EL (cell line): ENCODE measurements at regions not wholly inside any gene's neighbourhood (a gene's known extent, or its start where the extent isn't known, plus 50 kb on each side); places are given as distances from the start of the nearest gene placed in this dataset.

ENCODE experiments used
- DNase-seq: peaks from one replicate; pipeline ENCODE4 v3.0.0-alpha.2; 2016

DNA sequence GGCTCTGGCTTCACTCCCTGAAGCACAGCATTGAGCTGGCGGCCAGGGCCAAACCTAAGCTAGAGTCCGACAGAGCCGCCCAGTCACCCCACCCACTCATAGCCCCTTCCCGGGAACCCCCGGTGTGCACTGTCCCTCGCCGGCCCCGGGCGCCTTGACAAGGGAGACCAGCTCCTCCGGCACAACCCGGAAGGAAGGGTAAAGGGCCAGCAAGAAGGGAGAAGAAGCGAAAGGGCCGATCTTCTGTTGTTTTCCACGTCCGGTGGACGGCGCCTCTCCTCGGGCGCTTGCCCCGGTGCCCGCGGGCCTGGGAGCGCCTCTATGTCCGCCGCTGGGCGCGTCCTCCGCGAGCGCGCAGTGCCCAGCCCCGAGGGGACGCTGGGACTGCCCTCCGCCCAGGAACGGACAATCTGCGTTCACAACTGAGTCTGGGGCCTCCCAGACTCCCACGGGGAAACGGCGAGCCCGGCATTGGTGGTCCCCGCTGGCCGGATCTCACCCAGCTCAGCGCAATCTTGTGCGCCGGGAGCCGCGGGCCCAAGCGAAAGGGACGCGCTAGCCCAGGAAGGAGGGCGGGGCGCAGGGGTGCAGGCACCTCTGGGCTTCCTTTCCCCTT lies 172.5 kb upstream of the MIR17HG start:
- no peak for DNase-seq

DNA sequence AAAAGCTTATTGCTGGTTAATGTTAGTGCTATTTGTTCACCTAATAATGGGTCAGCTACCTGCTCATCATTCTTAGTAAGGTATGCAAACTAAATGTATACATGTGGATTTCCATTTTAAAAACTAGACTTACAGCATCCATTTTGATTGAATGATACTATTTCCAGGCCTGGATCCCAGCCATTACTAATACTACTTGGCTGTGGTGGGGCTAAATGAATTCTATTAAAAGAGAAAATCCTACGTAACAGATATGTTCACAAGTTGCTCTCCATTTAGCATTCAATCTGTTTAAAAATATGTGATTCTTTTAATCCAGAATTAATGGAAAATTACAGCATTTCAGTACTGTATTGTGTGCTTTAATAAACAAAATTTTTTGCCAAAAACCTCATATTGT lies 169.4 kb upstream of the MIR17HG start:
- DNase-seq, result no peak

DNA sequence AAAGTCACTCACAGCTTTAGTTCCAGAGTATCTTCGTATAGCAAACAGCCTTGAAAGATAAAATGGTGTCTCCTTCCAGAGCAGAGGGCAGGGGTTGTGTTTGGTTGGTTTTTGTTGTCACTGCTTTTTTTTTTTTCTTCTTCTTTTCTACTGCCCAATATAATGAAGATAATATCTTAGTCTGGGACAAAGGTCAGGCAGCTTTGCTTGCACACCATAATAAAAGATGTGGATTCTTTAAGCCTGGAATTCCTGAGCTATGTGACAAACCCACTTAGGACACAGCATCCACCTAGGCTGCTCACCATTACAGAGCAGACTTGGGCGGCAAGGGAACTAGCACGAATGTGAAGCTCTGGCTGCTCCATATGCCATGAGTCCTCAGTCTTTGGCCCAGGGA lies 165.6 kb upstream of the MIR17HG start:
- no peak for DNase-seq

DNA sequence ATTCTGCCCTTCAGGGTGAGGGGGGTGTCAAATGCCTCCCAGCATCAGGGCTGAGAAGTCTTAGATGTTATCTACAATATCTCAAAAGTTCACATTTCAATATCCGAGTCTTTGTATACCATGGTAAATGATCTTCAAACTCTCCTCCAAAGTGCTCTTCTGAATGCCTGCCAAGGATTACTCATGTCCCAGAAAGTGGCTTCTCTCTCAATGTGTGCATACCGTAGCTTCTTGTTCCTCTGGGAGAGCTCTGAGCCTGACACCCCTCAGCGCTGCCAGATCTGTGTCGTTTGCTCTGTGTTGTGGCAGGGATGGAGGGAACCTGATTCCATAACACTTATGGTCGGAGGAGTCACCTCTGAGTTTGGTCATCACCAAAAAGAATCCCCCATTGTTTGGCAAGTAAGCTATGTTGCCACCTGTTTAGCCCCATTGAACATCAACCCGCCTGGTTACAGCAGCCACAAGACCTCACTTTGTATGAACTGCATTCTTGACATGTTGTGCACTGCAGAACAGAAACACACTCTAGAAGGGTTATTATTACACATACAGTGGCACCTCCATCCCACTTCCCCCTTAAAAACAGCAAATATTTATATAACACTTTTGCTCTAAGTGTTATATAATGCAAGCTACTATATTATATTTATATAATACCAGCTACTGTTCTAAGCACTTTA lies 163.1 kb upstream of the MIR17HG start:
- no peak for DNase-seq

DNA sequence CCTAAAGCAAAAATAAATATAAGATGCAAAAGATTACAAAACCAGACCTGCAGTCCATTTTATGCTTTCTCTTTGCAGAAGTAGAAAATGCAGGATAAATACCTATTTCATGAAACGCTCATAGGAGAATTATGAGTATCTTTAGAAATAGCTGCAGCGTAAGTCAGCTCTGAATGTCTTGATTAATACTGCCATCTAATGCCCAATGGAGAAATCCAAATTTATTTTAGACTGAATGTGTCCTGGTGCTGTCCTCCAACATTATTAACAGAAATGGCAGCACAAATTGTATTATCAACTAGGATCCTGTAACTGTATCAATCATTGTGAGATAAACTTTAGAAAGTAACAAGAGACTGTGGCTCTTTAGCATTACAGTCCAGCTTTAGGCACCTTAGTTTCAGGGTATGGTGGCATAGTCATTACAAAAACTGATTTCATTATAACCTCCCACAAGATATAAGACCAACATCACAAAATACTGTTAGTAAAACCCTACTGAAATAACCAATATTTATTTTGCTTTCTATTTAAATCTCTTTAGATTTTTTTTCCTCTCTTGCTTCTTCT lies 162.1 kb upstream of the MIR17HG start:
- no peak for DNase-seq

DNA sequence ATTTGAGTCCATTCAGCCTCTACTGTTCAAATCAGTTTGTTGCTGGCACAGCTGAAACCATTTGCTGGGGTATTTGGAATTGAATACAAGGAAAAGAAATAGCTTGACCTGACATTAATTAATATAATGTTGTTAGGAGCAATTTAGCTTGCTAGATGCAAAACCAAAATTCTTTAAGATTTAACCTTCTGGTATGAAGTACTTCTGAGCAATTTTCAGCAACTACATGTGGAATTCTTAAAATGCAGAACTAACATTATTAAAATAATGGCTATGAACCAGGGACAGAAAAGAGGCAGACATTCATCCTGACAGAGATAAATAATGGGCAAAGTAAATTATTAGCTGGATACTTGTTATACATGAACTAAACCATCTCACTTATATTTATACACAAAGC lies 160.0 kb upstream of the MIR17HG start:
- DNase-seq, result no peak

DNA sequence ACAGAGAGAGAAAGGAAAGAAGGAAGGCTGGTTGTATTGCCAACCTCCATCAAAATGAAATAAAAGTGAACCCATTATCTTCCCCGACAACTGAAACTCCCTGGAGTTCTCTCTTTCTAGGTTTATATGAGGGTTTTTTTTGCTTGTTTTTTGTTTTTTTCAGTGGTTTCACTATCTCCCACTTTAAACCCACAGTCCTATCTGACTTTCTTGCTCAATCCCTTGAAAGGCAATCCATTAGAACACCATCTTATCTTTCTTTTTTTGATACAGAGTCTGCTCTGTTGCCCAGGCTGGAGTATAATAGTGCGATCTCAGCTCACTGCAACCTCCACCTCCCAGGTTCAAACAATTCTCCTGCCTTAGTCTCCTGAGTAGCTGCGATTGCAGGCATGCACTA lies 158.0 kb upstream of the MIR17HG start:
- DNase-seq, result no peak

DNA sequence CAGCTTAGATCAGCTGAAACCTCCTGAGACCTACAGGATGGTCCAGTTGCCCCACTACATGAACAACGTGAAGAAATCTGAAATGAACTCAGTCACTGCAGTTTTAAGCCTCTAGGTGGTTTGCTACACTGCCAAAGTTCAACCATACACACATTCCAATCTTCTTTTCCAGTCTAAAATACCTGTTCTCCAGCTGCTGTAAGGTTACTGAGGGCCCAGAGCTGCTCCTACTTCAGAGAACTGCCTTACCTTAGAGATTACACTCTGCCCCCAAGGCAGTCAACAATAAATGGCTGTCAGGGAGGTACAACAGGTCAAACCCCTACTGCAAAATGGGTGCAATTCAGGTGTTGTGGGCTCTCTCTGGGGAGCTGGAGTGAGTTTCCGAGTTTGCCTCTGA lies 154.1 kb upstream of the MIR17HG start:
- no peak for DNase-seq

DNA sequence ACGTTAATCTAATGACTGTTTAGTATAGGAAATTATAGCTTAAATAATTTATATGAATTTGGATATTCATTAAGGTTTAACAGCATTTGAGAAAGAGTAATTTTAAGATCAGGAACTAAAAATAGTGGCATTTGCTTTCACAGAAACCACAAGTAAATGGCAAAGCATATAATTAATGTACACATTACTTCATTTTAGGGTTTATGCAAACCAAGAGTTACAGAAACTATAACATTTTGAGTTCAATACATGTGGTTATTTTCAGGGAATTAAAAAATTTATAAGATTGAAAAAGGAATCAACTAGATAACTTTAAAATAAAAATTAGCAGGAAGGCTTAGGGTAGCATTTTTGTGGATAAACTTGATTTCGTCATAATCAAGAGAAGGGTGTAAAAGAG lies 151.7 kb upstream of the MIR17HG start:
- DNase-seq, result no peak

DNA sequence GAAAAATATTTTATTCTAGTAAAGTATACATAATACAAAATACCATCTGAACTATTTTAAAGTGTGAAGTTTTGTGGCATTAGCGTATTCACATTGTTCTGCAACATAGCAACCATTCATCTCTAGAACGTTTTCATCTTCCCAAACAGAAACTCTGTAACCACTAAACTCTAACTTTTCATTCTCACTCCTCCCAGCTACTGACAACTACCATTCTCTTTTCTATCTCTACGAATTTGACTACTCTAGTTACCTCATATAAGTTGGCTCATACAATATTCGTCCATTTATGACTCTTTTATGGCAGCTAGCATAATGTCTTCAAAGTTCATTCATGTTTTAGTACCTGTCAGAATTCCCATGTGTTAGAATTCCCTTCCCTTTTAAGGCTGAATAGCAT lies 150.5 kb upstream of the MIR17HG start:
- DNase-seq, result no peak

DNA sequence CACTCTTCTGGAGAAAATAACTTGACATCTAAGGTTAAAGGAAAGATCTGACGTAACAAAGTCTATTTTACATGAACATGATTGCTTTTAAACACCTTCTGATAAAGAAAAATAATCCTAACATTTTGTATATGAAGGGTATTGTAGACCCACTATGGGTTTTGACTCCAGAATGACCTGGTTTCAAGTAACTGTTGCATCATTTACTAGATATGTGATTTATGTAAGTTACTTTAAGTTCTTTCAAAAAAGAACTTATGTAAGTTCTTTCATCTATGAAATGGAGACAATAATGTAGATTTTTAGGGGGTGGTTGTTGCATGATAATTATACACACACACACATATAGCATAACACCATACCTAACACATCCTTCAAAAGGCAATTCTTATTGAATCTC lies 147.6 kb upstream of the MIR17HG start:
- DNase-seq, result no peak

DNA sequence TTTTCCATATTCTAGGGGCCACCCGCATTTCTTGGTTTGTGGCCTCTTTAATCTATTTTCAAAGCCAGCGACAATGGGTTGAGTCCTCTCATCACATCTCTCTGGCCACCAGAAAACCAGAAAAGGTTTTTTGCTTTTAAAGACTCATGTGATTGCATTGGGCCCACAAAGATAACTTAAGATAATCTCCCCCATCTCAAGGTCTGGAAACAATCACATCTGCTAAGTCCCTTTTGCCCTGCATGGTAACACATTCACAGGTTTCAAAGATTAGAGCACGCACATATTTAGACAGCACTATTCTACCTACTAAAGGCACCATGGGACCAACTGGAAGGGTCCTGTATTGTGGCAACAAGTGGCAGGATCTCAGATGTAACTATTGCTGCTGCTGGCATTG lies 147.0 kb upstream of the MIR17HG start:
- no peak for DNase-seq

DNA sequence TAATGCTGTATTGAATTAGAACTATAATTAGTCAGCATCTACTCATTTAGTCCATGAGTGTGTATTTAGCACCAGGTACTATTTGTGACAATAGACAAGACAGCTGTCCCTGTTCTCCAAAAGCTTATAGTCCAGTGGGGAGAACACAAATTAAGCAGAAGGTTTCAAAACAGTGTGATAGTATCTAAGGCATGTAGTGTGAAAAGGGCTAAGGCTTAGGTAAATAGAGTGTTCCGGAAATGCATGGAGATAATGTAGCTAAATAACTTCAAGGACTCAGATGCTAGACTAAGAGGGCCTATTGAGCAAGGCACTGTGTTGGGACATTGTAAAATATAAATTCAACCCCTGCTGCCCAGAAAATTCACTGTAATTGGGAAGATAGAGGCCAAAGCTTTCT lies 144.1 kb upstream of the MIR17HG start:
- DNase-seq, result no peak

DNA sequence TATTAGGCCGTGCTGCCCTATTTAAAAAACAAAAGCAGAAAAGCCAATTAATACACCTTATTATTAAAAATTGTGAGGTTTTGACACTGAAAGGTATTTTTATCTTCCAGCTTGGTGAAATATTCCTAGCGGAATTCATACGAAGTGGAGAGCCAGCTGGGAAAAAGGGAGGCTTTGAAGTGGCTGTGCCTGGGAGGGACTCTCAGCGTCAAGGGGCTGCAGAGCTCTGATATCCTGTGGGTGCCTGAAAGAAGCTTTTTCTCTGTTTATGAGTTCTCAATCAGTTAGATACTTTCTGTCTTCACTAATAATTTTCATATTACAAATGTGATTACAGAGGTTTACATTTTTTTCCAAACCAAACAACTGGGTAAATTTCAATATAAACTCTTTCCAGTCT lies 140.2 kb upstream of the MIR17HG start:
- no peak for DNase-seq

DNA sequence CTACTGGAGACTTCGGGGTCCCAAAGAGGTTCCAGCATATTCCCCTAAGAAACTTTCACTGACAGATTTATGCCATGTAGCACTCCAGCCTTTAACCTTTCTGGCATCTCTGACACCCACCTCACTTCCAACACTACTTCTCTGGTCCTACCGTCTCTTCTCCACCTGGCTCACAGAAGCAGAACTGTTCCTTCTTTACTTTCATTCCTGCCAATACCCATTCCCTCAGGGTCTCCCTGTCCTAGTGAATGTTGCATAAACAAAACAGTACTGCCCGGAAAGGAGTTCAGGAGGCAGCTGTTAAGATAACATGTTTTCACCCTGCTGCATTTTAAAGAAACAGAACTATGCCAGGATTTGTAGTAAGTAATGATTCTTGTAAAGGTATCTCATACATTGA lies 136.0 kb upstream of the MIR17HG start:
- no peak for DNase-seq

DNA sequence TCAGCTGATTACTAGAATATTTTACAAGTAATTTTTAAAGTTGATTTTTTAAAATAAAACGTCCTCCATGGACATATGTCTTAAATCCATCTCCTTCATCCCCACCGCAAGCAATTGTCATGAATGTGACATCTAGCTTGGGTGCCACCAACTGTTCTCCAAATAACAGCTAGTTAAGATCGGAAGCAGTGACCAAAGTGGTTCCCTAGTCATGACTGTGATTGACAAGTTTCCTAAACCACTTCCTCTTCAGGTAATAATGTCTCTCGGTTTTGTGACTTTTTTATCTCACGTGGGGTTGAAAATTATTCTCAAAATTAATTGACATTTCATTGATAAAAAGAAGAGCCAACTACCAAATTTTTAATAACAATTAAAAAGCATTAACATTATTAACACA lies 135.3 kb upstream of the MIR17HG start:
- no peak for DNase-seq

DNA sequence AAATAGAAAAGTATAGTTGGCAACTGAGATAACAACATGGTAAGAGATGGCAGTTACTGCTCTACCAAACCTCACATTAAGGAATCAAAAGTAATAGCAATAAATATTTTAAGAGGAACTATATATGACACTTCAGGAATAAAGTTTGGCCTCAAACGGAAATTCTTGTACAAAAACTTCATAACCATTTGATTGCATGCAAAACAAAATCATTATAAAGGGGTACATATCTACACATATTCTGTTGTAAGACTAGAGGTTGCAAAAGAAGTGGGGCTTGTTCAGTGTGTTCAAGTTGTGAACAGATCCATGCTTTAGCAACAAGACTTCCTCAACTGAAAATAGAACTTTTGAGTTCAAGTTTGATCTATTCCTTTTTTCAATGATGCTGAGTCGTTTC lies 133.5 kb upstream of the MIR17HG start:
- DNase-seq, result no peak

DNA sequence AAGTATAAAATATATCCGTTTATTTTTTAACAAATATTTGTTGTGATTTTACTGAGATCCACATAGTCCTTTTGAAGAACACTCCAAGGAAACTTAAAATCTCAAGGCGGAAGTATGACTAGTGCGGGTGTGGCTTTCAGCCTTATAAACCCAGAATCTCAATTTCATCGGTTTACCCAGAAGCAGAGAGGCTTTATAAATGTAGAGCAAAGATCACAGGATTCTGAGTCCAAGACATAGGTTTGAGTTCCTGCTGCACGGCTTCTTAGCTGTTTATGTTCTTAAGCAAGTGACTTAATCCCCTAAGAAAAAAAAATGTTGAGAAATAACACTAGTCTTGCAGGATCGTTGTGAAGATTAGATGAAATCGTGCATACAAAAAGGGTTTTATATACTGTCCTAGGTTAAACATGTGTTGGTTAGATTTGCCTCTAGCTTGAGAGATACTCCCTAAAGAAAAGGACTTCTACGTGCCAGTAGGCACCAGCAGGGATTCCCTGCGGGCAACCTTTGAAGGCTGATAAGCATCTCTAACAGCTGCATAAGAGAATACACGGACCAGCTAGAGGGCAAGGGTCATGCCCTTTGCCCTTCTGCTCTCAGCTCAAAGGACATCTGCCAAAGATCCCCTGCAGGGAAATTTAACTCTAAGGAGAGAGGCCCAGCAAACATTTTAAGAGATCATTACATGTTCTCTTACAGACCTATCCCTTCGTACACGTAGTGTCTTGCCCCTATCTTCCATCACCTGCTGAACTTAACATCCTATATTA lies 130.4 kb upstream of the MIR17HG start:
- no peak for DNase-seq

DNA sequence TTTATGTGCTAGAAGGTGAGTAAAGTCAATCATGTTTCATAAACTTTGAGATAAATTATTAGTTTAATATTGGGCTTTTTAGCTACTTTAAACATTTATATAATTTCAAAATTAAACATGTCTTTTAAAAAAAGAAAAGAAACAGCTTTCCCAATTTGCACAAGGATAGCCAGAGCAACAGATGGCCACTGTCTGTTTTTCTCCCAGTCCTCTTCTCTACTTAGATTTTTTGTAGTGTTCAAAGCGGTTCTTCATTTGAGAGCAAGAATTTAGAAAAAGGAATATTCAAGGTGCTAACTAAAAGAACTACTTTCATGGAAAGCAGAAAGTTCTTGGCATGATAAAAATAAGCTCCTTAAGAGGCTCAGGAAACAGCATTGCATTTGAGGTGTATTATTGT lies 128.3 kb upstream of the MIR17HG start:
- DNase-seq, result no peak

DNA sequence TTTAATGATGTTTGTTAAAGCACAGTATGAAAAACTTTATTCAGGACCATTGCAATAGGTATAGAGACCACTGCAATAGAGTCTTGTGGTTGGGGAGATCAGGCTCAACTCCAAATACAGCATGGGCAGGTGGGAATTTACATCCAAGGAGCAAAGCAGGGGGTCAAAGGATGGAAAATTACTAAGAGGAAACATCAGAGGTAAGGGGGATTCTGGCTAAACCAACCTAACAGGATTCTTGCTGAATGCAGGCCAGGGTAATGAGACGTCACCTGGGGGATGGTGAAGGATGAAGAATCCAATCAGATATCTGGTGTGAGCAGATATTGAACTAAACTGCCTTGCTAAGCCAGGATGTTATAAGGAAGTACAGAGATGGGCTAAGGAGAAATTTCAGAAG lies 126.6 kb upstream of the MIR17HG start:
- no peak for DNase-seq

DNA sequence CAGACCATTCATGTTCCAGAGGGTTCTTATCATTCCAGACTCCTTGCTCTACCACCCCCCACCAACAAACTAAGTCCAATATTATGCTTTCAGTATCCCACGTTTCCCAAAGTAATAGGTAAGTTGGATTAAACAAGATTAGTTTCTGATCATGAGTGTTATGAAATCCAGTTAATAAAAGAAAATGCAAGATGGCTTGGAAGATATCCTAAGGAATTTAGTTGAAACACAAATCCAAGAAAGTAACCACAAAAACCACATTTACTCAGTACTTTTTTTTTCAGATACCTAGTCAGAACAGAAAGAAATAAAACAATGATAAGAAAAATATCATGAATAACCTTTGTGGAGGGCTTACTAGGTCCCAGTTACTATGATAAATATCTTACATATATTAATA lies 119.4 kb upstream of the MIR17HG start:
- DNase-seq, result no peak

DNA sequence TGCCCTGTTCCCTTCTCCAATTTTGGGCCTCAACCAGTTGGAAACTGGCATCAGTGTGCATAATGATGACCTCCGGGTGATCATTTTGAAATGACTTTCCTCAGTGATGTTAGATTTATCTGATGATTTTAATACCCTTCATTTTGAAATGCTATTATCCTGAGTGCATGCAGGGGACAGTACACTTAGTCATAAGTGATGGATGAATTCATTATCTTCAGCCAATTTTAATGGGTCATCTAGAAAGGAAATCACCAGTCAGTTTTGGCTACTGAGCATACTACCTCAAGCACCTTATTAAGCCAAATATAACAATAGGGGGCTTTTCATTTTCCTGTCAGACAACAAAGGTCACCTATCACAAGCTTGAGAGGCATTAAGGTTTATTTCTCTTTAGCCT lies 118.5 kb upstream of the MIR17HG start:
- DNase-seq, result no peak

DNA sequence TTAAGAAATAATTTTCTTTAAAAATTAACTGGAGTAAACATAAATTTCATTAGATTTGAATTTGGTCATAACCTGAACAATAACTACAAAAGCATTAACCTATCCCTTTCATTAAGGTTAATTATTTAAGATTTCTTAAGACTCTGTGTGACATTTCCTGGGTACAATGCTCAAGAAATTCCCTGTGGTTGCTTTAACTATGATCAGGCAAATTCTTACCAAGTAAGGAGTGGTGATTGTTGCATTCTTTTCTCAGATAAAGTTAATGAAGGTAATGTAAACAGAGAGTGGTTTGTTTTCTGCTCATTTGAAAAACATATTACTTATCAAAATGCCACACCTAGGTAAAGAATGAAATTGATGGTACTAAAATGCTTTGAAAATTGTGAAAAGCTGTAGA lies 114.8 kb upstream of the MIR17HG start:
- DNase-seq, result no peak

DNA sequence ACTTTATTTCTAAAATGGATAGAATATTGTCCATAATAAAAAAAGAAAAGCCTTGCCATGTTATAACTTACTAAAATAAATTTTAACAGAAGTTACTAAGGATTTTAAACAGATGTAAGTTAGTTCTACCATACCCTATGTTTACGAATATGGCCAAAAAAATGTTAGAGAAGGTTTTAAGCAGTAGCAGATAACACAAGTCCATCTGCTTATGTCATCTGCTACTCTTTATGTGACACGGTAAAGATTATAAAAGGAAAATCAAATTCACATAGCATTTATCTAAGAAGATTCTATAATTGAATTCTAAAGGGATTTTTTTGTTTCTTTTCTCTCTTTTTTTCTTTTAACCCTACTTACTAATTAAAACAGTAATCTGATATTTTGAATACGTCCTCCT lies 114.2 kb upstream of the MIR17HG start:
- DNase-seq, result no peak
